ENCODE measurements at regions not wholly inside any gene's neighbourhood (a gene's known extent, or its start where the extent isn't known, plus 50 kb on each side); places are given as distances from the start of the nearest gene placed in this dataset.

DNA sequence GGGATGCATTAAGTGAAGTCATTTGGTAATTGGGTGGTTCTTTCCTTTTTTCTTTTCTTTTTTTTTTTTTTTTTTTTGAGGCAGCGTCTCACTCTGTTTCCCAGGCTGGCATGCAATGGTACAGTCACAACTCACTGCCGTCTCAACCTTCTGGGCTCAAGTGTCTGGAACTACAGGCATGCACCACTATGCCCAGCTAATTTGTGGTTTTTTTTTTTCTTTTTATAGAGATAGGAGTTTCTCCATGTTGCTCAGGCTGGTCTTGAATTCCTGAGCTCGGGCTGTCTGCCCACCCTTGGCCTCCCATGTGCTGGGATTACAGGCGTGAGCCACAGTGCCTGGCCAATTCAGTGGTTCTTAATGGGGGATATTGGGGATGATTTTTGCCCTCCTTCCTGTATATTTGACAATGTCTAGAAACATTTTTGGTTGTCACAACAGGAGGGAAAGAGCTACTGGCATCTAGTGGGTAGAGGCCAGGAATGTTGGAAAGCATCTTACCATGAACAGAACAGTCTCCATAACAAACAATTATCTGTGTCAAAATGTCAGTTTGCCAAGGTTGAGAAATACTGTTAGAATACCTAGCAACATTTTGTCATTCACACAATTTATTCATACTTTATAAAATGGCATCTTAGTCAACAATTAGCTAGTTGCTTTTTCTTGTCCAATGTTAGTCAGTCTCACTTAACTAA lies 79.4 kb upstream of the CNTN3 start:
- no peak for DNase-seq

More for the DNA sequence above, 79.4 kb upstream of the CNTN3 start:
- no peaks in the 10 kb centered on the region for H3F3A ChIP-seq (replicated peaks; ENCODE audit: insufficient read depth)
- TF ChIP-seq FOXM1 (IDR thresholded peaks at IDR 0.05; ENCODE audit: low read depth) (no peak), SIN3A (IDR thresholded peaks at IDR 0.05; ENCODE audit: borderline replicate concordance, low read depth, low read length) (no peak), RAD21 (IDR thresholded peaks at IDR 0.05; ENCODE audit: low read length) (no peak), RFX5 (IDR thresholded peaks at IDR 0.05; ENCODE audit: low read length) (no peak), NFIC (IDR thresholded peaks at IDR 0.05; ENCODE audit: borderline replicate concordance) (no peak), TEAD4 (IDR thresholded peaks at IDR 0.05; ENCODE audit: borderline replicate concordance, insufficient read depth) (no peak), RXRA (IDR thresholded peaks at IDR 0.05; ENCODE audit: borderline replicate concordance, low read depth) (no peak), EZH2phosphoT487 (IDR thresholded peaks at IDR 0.05; ENCODE audit: borderline replicate concordance, low read depth) (no peak), SMC3 (IDR thresholded peaks at IDR 0.05; ENCODE audit: low read depth, low read length) (no peak), JUND (IDR thresholded peaks at IDR 0.05) (no peak), MEF2A (IDR thresholded peaks at IDR 0.05; ENCODE audit: borderline replicate concordance, low read depth) (no peak)
- TF ChIP-seq, protein P1, sequence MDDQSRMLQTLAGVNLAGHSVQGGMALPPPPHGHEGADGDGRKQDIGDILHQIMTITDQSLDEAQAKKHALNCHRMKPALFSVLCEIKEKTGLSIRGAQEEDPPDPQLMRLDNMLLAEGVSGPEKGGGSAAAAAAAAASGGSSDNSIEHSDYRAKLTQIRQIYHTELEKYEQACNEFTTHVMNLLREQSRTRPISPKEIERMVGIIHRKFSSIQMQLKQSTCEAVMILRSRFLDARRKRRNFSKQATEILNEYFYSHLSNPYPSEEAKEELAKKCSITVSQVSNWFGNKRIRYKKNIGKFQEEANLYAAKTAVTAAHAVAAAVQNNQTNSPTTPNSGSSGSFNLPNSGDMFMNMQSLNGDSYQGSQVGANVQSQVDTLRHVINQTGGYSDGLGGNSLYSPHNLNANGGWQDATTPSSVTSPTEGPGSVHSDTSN (IDR thresholded peaks at IDR 0.05): no peak
- TF ChIP-seq, protein P2, sequence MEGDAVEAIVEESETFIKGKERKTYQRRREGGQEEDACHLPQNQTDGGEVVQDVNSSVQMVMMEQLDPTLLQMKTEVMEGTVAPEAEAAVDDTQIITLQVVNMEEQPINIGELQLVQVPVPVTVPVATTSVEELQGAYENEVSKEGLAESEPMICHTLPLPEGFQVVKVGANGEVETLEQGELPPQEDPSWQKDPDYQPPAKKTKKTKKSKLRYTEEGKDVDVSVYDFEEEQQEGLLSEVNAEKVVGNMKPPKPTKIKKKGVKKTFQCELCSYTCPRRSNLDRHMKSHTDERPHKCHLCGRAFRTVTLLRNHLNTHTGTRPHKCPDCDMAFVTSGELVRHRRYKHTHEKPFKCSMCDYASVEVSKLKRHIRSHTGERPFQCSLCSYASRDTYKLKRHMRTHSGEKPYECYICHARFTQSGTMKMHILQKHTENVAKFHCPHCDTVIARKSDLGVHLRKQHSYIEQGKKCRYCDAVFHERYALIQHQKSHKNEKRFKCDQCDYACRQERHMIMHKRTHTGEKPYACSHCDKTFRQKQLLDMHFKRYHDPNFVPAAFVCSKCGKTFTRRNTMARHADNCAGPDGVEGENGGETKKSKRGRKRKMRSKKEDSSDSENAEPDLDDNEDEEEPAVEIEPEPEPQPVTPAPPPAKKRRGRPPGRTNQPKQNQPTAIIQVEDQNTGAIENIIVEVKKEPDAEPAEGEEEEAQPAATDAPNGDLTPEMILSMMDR (IDR thresholded peaks at IDR 0.05): no peak
- TF ChIP-seq, protein P3, sequence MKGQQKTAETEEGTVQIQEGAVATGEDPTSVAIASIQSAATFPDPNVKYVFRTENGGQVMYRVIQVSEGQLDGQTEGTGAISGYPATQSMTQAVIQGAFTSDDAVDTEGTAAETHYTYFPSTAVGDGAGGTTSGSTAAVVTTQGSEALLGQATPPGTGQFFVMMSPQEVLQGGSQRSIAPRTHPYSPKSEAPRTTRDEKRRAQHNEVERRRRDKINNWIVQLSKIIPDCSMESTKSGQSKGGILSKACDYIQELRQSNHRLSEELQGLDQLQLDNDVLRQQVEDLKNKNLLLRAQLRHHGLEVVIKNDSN (IDR thresholded peaks at IDR 0.05; ENCODE audit: borderline replicate concordance, low read depth): no peak
- TF ChIP-seq, protein P4, sequence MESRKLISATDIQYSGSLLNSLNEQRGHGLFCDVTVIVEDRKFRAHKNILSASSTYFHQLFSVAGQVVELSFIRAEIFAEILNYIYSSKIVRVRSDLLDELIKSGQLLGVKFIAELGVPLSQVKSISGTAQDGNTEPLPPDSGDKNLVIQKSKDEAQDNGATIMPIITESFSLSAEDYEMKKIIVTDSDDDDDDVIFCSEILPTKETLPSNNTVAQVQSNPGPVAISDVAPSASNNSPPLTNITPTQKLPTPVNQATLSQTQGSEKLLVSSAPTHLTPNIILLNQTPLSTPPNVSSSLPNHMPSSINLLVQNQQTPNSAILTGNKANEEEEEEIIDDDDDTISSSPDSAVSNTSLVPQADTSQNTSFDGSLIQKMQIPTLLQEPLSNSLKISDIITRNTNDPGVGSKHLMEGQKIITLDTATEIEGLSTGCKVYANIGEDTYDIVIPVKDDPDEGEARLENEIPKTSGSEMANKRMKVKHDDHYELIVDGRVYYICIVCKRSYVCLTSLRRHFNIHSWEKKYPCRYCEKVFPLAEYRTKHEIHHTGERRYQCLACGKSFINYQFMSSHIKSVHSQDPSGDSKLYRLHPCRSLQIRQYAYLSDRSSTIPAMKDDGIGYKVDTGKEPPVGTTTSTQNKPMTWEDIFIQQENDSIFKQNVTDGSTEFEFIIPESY (IDR thresholded peaks at IDR 0.05; ENCODE audit: borderline replicate concordance, low read depth): no peak
- no peak overlapping the region for H3K4me2 ChIP-seq
- H4K20me1 ChIP-seq (ENCODE audit: insufficient read depth): no peaks in the 10 kb centered on the region
- no peak overlapping the region for H2AFZ ChIP-seq (ENCODE audit: low read depth)
- no peaks in the 10 kb centered on the region for H3K9me3 ChIP-seq
- H3K36me3 ChIP-seq (replicated peaks in 1 of 2; ENCODE audit: control insufficient read depth in 1 of 2, insufficient read depth in 2 of 2, low read length in 1 of 2): no peaks in the 10 kb centered on the region
- no peak overlapping the region for H3K27ac ChIP-seq (ENCODE audit: low read depth in 2 of 2, low read length in 1 of 2)
- H3K9me2 ChIP-seq: no peaks in the 10 kb centered on the region
- no peak overlapping the region for H3K9ac ChIP-seq
- H3K4me3 ChIP-seq (ENCODE audit: low read depth in 2 of 2, low read length in 1 of 2): no peak overlapping the region
- no peaks in the 10 kb centered on the region for H3K79me2 ChIP-seq (ENCODE audit: insufficient read depth)
- ChIA-PET CTCF (interaction anchor here (0.8 kb wide), 1 partner anchor 43 kb away, joined by 3 read pairs; no protein-coding TSS in a partner anchor), POLR2A (no interaction called here)
- no peaks in the 10 kb centered on the region for H3K27me3 ChIP-seq (ENCODE audit: insufficient read depth)
- no peaks in the 10 kb centered on the region for H3K4me1 ChIP-seq (ENCODE audit: control insufficient read depth in 1 of 2, insufficient read depth in 2 of 2, low read depth in 1 of 2, low read length in 1 of 2)
- 53% methylated on average over 4 of the region's 4 CpGs for WGBS (ENCODE audit: low lambda C conversion rate)

Data from SK-N-SH (cell line).